C4-2B (cell line): ENCODE measurements at regions not wholly inside any gene's neighbourhood (a gene's known extent, or its start where the extent isn't known, plus 50 kb on each side); places are given as distances from the start of the nearest gene placed in this dataset.

Source experiments
- CTCF ChIP-seq: fragments of 450-650 bp; conservative IDR thresholded peaks from 2 replicates; pipeline ENCODE4 v1.5.1; 2017; ENCODE audit warnings: mild to moderate bottlenecking
- ZFX ChIP-seq: fragments of 450-650 bp; IDR thresholded peaks from 2 replicates; pipeline ENCODE4 v1.6.1; 2017

GRCh38 chr3:23114432-23114831, 88.7 kb upstream of the UBE2E2 start:
- TF ChIP-seq CTCF (no peak), ZFX (no peak)
